Heart right ventricle (tissue), 16 donors: ENCODE measurements at regions not wholly inside any gene's neighbourhood (a gene's known extent, or its start where the extent isn't known, plus 50 kb on each side); places are given as distances from the start of the nearest gene placed in this dataset.
A peak's percentile ranks its signal among the peaks of the same experiment; 100 is the strongest.

Experiments used
- ATAC-seq, 8 donors: fragments of 200-7000 bp; cut with Tn5 transposase; one replicate each; pipeline ENCODE4 v1.9.1; 2020; ENCODE audit warnings: mild to moderate bottlenecking in 8 of 8, moderate library complexity in 8 of 8, moderate number of reproducible peaks in 1 of 8
- DNase-seq, 2 donors: peaks; one replicate each; pipeline ENCODE4 v3.0.0-alpha.2; 2020
- H3K27ac ChIP-seq, 10 donors: fragments of 200-600 bp; sonication (generic) in 2 of 10; one replicate each; pipeline versions ENCODE4 v1.5.0 to v1.8.0; 2020 to 2022; ENCODE audit warnings: mild to moderate bottlenecking in 3 of 10
- H3K27me3 ChIP-seq, 7 donors: fragments of 200-600 bp; one replicate each; pipeline ENCODE4 v1.8.0; 2021 to 2022; ENCODE audit warnings: mild to moderate bottlenecking in 2 of 7
- H3K36me3 ChIP-seq, 9 donors: fragments of 200-600 bp; sonication (generic) in 1 of 9; one replicate each; pipeline versions ENCODE4 v1.5.0 to v1.8.0; 2020 to 2022; ENCODE audit warnings: mild to moderate bottlenecking in 2 of 9
- H3K4me1 ChIP-seq, 9 donors: fragments of 200-600 bp; sonication (generic) in 1 of 9; one replicate each; pipeline versions ENCODE4 v1.5.0 to v1.8.0; 2020 to 2022; ENCODE audit warnings: mild to moderate bottlenecking in 4 of 9
- H3K4me3 ChIP-seq, 10 donors: fragments of 200-600 bp; sonication (generic) in 2 of 10; one replicate each; pipeline versions ENCODE4 v1.5.0 to v1.8.0; 2020 to 2022; ENCODE audit warnings: mild to moderate bottlenecking in 7 of 10, moderate library complexity in 2 of 10
- H3K9me3 ChIP-seq, 11 donors: fragments of 200-600 bp in 10 of 11; sonication (generic) in 2 of 11; one replicate each; pipeline versions ENCODE4 v1.5.0 to v1.8.0; 2013 to 2022; ENCODE audit warnings: mild to moderate bottlenecking in 2 of 11, control low read depth in 1 of 11, moderate library complexity in 1 of 11
- CTCF ChIP-seq, 9 donors: fragments of 200-600 bp; sonication (generic) in 2 of 9; IDR thresholded peaks; one replicate each; pipeline versions ENCODE4 v1.5.0 to v1.8.0; 2021 to 2022; ENCODE audit warnings: antibody characterized with exemption in 9 of 9, mild to moderate bottlenecking in 5 of 9, moderate library complexity in 1 of 9
- WGBS, 2 donors: extraction: QIAGEN DNeasy Blood & Tissue Kit; methylation state at CpG; one replicate each; pipeline ENCODE4 v1.1.7; 2013; ENCODE audit warnings: inconsistent platforms in 1 of 2; 5-methylcytosine and 5-hydroxymethylcytosine counted together
- intact Hi-C, 10 donors: fragments of 100-400 bp; cut with DNase I; formaldehyde crosslinking; loops; one replicate each; pipeline versions ENCODE4 v1.11.1 to v1.14.2; 2022
- donor health status: Arrhythmogenic right ventricular cardiomyopathy.
- donor health status: ischemic (EF 13 %, LVEDD 7.1; RV severe dilation, severe dysfunction).
- donor health status: healthy with polysubstance abuse.
- donor health status: DM: no; HTN: yes; CAD: no.
- donor health status: DM: no; HTN: no; CAD: no.
- donor health status: ischemic (EF 25% LVEDD 6.9; RV normal size, moderate dysfunction).
- donor health status: ischemic (EF 25% LVEDD 5.7; RV mildly dilated, moderate dysfunction).
- donor health status: healthy.
- donor health status: DM: yes; HTN: yes; CAD: no.
- donor health status: Ischemic cardiomyopathy.
- donor health status: ischemic (EF 35%, LVEDD 5.7; RV mildly dilated, moderate dysfunction).
- donor health status: nonischemic (EF 11% LVEDD 7.7; RV severe dilation, severe dysfunction).
- donor health status: DM: yes; HTN: yes; CAD: no.
- donor health status: PGD.
- donor health status: ischemic (EF 29% LVEDD 5.4; RV normal size, mild dysfunction).
- donor health status: nonischemic (EF 23%, LVEDD 6.1; RV moderate dilation, normal function).

- TF ChIP-seq CTCF (IDR thresholded peaks at IDR 0.05) = no peak
- WGBS, 2 donors = 56 to 69% methylated on average over 1 of the region's 1 CpG
- intact Hi-C loops = no loop called here
These were observed 1463.4 kb upstream of the CELF2 start for GRCh38 chr10:9554321-9554720.

DNA sequence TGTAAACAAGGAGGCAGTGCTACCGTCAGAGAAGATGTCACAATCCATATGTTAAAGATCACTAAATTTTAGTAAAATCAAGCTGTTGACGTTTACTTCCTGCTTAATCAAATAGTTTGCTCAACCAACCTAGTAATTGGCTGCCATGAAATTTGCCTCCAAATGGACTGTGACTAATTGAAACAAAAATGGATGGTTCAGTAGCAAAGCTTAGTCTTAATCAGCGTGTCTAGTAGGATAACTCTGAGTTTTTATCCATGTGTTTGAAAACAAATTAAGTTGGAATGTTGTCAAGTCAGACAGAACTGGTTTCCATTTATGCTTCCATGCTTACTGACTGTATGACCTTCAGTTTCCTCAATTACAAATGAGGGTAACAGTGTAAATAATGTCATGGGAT is 1456.7 kb upstream of the CELF2 start:
- H3K4me1 ChIP-seq = no peaks in the 10 kb centered on the region
- 56 to 69% methylated on average over 3 of the region's 3 CpGs for WGBS, 2 donors
- H3K27me3 ChIP-seq = no peaks in the 10 kb centered on the region
- no peak overlapping the region for H3K27ac ChIP-seq
- TF ChIP-seq CTCF (IDR thresholded peaks at IDR 0.05) = no peak
- DNase-seq (no peak), ATAC-seq (no peak)
- H3K36me3 ChIP-seq = no peaks in the 10 kb centered on the region
- no peak overlapping the region for H3K4me3 ChIP-seq
- intact Hi-C loops = no loop called here
- H3K9me3 ChIP-seq = no peaks in the 10 kb centered on the region

More at GRCh38 chr10:9554321-9554720, 1463.4 kb upstream of the CELF2 start:
- Histone ChIP-seq H3K36me3 (no peaks in the 10 kb centered on the region), H3K4me1 (no peaks in the 10 kb centered on the region), H3K27ac (no peak overlapping the region), H3K27me3 (no peaks in the 10 kb centered on the region), H3K9me3 (peaks cover 0 to 23% (median 8%) of the 10 kb centered on the region in 11 donors), H3K4me3 (no peak overlapping the region)
- DNase-seq (no peak), ATAC-seq (no peak)

GRCh38 chr10:9561821-9562505 is 1455.7 kb upstream of the CELF2 start:
- intact Hi-C loops = no loop called here
- no peak for ATAC-seq

DNA sequence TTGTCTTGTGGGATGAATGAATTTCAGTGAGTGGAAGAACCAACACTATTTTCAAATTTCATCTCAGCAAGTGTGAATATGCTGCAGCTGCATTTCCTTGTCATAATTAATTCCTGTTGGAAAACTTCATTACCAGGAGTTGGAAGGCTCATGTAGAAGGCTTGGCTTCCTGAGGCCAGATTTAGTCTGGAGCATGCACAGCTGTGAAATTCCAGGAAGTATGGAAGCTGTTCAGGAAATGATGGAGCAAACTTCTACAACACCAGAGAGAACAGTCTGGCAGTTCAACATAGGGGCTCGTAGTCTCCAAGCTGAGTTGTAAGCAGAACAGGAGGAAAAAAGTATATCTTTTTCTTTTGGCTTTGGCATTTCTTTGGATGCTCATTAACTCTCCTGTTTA is 1439.9 kb upstream of the CELF2 start:
- Histone ChIP-seq H3K27me3 (no peaks in the 10 kb centered on the region), H3K4me3 (no peak overlapping the region), H3K36me3 (no peaks in the 10 kb centered on the region), H3K4me1 (no peaks in the 10 kb centered on the region), H3K9me3 (no peaks in the 10 kb centered on the region), H3K27ac (no peak overlapping the region)
- intact Hi-C loops = no loop called here
- WGBS, 2 donors = 42 to 49% methylated on average over 1 of the region's 1 CpG
- ATAC-seq = peak in 1 of 8 donors; percentile 46
- DNase-seq = no peak
- TF ChIP-seq CTCF (IDR thresholded peaks at IDR 0.05) = no peak

More at GRCh38 chr10:9561821-9562505, 1455.7 kb upstream of the CELF2 start:
- Histone ChIP-seq H3K4me1 (no peaks in the 10 kb centered on the region), H3K9me3 (peaks cover 0 to 3% (median 0%) of the 10 kb centered on the region in 11 donors), H3K27ac (no peak overlapping the region), H3K36me3 (no peaks in the 10 kb centered on the region), H3K27me3 (no peaks in the 10 kb centered on the region), H3K4me3 (no peak overlapping the region)
- TF ChIP-seq CTCF (IDR thresholded peaks at IDR 0.05) = no peak
- no peak for DNase-seq
- 11 to 13% methylated on average over 1 of the region's 1 CpG for WGBS, 2 donors
